Heart left ventricle (tissue), 16 donors: ENCODE measurements at regions not wholly inside any gene's neighbourhood (a gene's known extent, or its start where the extent isn't known, plus 50 kb on each side); places are given as distances from the start of the nearest gene placed in this dataset.

Source experiments
- ATAC-seq, 4 donors: fragments of 200-7000 bp; cut with Tn5 transposase; one replicate each; pipeline ENCODE4 v1.9.1; 2020 to 2022; ENCODE audit warnings: moderate library complexity in 4 of 4, mild to moderate bottlenecking in 3 of 4, moderate number of reproducible peaks in 1 of 4
- DNase-seq, 5 donors: peaks; one replicate each; pipeline ENCODE4 v3.0.0-alpha.2; 2020
- H3K27ac ChIP-seq, 12 donors: fragments of 200-600 bp; sonication (generic) in 4 of 12; one replicate each; pipeline versions ENCODE4 v1.5.0 to v1.8.0; 2016 to 2022; ENCODE audit warnings: mild to moderate bottlenecking in 2 of 12
- H3K27me3 ChIP-seq, 9 donors: fragments of 200-600 bp; sonication (generic) in 2 of 9; one replicate each; pipeline versions ENCODE4 v1.5.1 to v1.8.0; 2016 to 2022; ENCODE audit warnings: mild to moderate bottlenecking in 3 of 9
- H3K36me3 ChIP-seq, 9 donors: fragments of 200-600 bp; sonication (generic) in 2 of 9; one replicate each; pipeline versions ENCODE4 v1.5.0 to v1.8.0; 2018 to 2022; ENCODE audit warnings: mild to moderate bottlenecking in 2 of 9
- H3K4me1 ChIP-seq, 12 donors: fragments of 200-600 bp; sonication (generic) in 4 of 12; one replicate each; pipeline versions ENCODE4 v1.5.0 to v1.8.0; 2016 to 2022; ENCODE audit warnings: mild to moderate bottlenecking in 3 of 12
- H3K4me3 ChIP-seq, 12 donors: fragments of 200-600 bp; sonication (generic) in 4 of 12; one replicate each; pipeline versions ENCODE4 v1.5.0 to v1.8.0; 2017 to 2022; ENCODE audit warnings: mild to moderate bottlenecking in 9 of 12, moderate library complexity in 4 of 12
- H3K9me3 ChIP-seq, 12 donors: fragments of 200-600 bp; sonication (generic) in 4 of 12; one replicate each; pipeline versions ENCODE4 v1.5.0 to v1.8.0; 2016 to 2022; ENCODE audit warnings: mild to moderate bottlenecking in 1 of 12
- CTCF ChIP-seq, 12 donors: fragments of 200-600 bp; sonication (generic) in 4 of 12; IDR thresholded peaks; one replicate each; pipeline versions ENCODE4 v1.5.0 to v1.8.0; 2018 to 2022; ENCODE audit warnings: antibody characterized with exemption in 12 of 12, mild to moderate bottlenecking in 5 of 12
- POLR2A ChIP-seq, 2 donors: fragments of 450-650 bp; IDR thresholded peaks; one replicate each; pipeline ENCODE4 v1.6.1; 2017; ENCODE audit warnings: antibody characterized with exemption in 2 of 2, mild to moderate bottlenecking in 2 of 2, moderate library complexity in 2 of 2
- WGBS, 4 donors: extraction: QIAGEN DNeasy Blood & Tissue Kit in 2 of 4; methylation state at CpG; one replicate each; pipeline versions ENCODE4 v1.1.5 to v1.1.7; 2013 to 2018; 5-methylcytosine and 5-hydroxymethylcytosine counted together
- intact Hi-C, 10 donors: fragments of 100-400 bp; cut with DNase I; formaldehyde crosslinking; loops; one replicate each; pipeline versions ENCODE4 v1.11.1 to v1.14.2; 2022
- donor health status: ischemic (EF 13 %, LVEDD 7.1; RV severe dilation, severe dysfunction).
- donor health status: healthy with polysubstance abuse.
- donor health status: DM: no; HTN: yes; CAD: no.
- donor health status: DM: no; HTN: no; CAD: no.
- donor health status: ischemic (EF 25% LVEDD 6.9; RV normal size, moderate dysfunction).
- donor health status: ischemic (EF 25% LVEDD 5.7; RV mildly dilated, moderate dysfunction).
- donor health status: healthy.
- donor health status: DM: yes; HTN: yes; CAD: no.
- donor health status: ischemic (EF 35%, LVEDD 5.7; RV mildly dilated, moderate dysfunction).
- donor health status: nonischemic (EF 11% LVEDD 7.7; RV severe dilation, severe dysfunction).
- donor health status: DM: yes; HTN: yes; CAD: no.
- donor health status: PGD.
- donor health status: ischemic (EF 29% LVEDD 5.4; RV normal size, mild dysfunction).
- donor health status: nonischemic (EF 23%, LVEDD 6.1; RV moderate dilation, normal function).

GRCh38 chr15:38682363-38682762, 117.7 kb upstream of the RASGRP1 start:
- Histone ChIP-seq H3K4me1 (peaks cover 0 to 35% (median 0%) of the 10 kb centered on the region in 12 donors), H3K27me3 (peaks cover 0 to 3% (median 0%) of the 10 kb centered on the region in 9 donors), H3K9me3 (no peaks in the 10 kb centered on the region), H3K27ac (no peak overlapping the region), H3K4me3 (no peak overlapping the region), H3K36me3 (no peaks in the 10 kb centered on the region)
- TF ChIP-seq POLR2A (IDR thresholded peaks at IDR 0.05) (no peak), CTCF (IDR thresholded peaks at IDR 0.05) (no peak)
- 76 to 83% (median 79%) methylated on average over 3 of the region's 3 CpGs for WGBS, 4 donors
- ATAC-seq (no peak), DNase-seq (no peak)
- intact Hi-C loops: loop anchor here (2.0 to 10.0 kb wide), 11 partner anchors 58 to 688 kb away; partner anchors contain the start of gene RASGRP1 (in 7 of the 10)

- DNase-seq (no peak), ATAC-seq (no peak)
- Histone ChIP-seq H3K4me1 (peaks cover 0 to 40% (median 0%) of the 10 kb centered on the region in 12 donors), H3K27me3 (peaks cover 0 to 3% (median 0%) of the 10 kb centered on the region in 9 donors), H3K36me3 (no peaks in the 10 kb centered on the region), H3K27ac (no peak overlapping the region), H3K9me3 (no peaks in the 10 kb centered on the region), H3K4me3 (no peak overlapping the region)
- 61 to 82% (median 70%) methylated on average over 2 of the region's 2 CpGs for WGBS, 4 donors
- intact Hi-C loops: loop anchor here (1.0 to 10.0 kb wide), 12 partner anchors 58 to 688 kb away; partner anchors contain the start of gene RASGRP1 (in 8 of the 10)
- TF ChIP-seq CTCF (IDR thresholded peaks at IDR 0.05): no peak
- TF ChIP-seq POLR2A (IDR thresholded peaks at IDR 0.05): no peak
These were observed 118.2 kb upstream of the RASGRP1 start for GRCh38 chr15:38682861-38683260.

DNA sequence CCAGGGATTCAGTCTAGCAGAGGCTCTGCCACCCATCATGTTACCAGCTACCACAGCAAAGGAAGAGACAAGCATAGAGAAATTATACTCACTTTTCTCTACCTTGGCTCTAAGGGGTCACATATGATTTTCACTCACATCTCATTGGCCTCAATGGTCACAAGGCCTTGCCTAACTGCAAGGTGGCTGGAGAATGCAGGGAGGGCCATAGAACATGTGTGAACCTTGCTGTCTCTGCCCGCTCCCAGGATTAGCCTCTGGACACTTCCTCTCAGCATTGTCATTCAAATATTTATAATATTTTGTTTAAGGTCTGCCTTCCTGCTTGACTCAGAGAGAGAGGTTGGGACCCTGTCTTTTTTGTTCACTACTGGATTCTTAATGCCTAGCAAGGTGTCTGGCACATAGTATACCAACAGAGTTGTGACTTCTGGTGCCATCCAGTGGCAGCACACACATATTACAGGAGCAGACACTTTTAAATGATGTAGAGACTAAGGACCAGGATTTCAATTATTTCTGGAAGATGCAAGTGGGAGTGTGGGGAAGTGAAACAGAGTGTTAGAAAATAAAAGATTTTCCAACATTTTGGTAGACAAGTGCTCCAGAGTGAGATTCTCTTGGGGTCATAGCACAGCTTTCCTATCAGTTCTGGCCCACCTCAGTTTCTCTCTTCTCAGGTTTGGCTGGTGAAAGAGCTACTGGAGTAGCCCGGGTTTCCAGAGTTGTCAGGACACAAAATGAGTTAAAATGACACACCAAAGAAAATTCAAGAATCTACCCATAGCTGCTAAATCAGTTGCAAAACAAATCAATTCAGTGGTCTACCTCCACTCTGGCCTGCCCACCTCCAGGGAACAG, 119.0 kb upstream of the RASGRP1 start:
- Histone ChIP-seq H3K4me3 (no peak overlapping the region), H3K27me3 (peaks cover 0 to 3% (median 0%) of the 10 kb centered on the region in 9 donors), H3K27ac (peak overlapping the region in 1 of 12 donors; percentile 57), H3K9me3 (no peaks in the 10 kb centered on the region), H3K36me3 (no peaks in the 10 kb centered on the region), H3K4me1 (peaks cover 0 to 45% (median 0%) of the 10 kb centered on the region in 12 donors)
- peak in 3 of 5 donors; percentile 35 to 48 (median 40) for DNase-seq
- intact Hi-C loops: loop anchor here (1.0 to 10.0 kb wide), 12 partner anchors 59 to 689 kb away; partner anchors contain the start of gene RASGRP1 (in 8 of the 10)
- no peak for TF ChIP-seq POLR2A (IDR thresholded peaks at IDR 0.05)
- TF ChIP-seq CTCF (IDR thresholded peaks at IDR 0.05): peak; percentile 66 to 78 (median 71)
- 83 to 95% (median 91%) methylated on average over 2 of the region's 2 CpGs for WGBS, 4 donors
- peak in 3 of 4 donors; percentile 74 to 81 (median 79) for ATAC-seq

GRCh38 chr15:38684440-38685010, 119.9 kb upstream of the RASGRP1 start:
- H3K27me3 ChIP-seq: peaks cover 0 to 3% (median 0%) of the 10 kb centered on the region in 9 donors
- 39 to 47% (median 44%) methylated on average over 2 of the region's 2 CpGs for WGBS, 4 donors
- H3K9me3 ChIP-seq: no peaks in the 10 kb centered on the region
- ATAC-seq (no peak), DNase-seq (no peak)
- intact Hi-C loops: loop anchor here (2.0 to 10.0 kb wide), 12 partner anchors 60 to 690 kb away; partner anchors contain the start of gene RASGRP1 (in 5 of the 10)
- H3K4me3 ChIP-seq: no peak overlapping the region
- no peak for TF ChIP-seq CTCF (IDR thresholded peaks at IDR 0.05)
- TF ChIP-seq POLR2A (IDR thresholded peaks at IDR 0.05): no peak
- peaks cover 0 to 45% (median 0%) of the 10 kb centered on the region in 12 donors for H3K4me1 ChIP-seq
- no peaks in the 10 kb centered on the region for H3K36me3 ChIP-seq
- peak overlapping the region in 1 of 12 donors; percentile 57 for H3K27ac ChIP-seq
